ENCODE measurements at regions not wholly inside any gene's neighbourhood (a gene's known extent, or its start where the extent isn't known, plus 50 kb on each side); places are given as distances from the start of the nearest gene placed in this dataset.
"Not testable (repeated sequence)": the region's sequence is repeated elsewhere in the genome, so short reads cannot be mapped to it uniquely, and the experiment has no call there.

DNA sequence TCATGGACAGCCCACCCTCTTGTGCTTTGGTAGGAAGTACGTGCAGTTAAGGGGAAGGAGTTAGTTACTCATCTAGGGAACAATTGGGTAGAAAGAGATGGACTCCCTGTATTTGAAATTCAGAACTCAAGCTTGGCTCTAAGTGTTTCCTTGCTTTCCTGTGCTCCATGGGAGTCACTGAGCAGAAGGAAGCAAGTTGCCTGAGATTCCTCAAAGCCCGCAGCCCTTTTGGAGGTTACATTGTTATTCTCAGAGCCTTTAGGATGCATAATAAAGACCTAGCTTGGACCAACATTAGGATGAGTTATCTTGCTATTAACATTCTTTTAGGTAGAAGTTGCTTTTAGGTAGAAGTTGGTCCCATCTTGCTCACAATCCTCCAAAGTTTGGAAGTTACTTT, 206.4 kb downstream of the ADRA2C start:
- not testable (repeated sequence) for H4K20me1 ChIP-seq (ENCODE audit: insufficient read depth, low read length); H3K36me3 ChIP-seq (replicated peaks; ENCODE audit: insufficient read depth, low read length); H3K27me3 ChIP-seq (replicated peaks; ENCODE audit: insufficient read depth, low read length); H3K4me2 ChIP-seq (ENCODE audit: low read depth, low read length); H3K9ac ChIP-seq (ENCODE audit: low read length); H3K9me3 ChIP-seq (replicated peaks; ENCODE audit: insufficient read depth, low read length); H3K27ac ChIP-seq (ENCODE audit: low read length); H2AFZ ChIP-seq (ENCODE audit: low read length); H3K4me1 ChIP-seq (ENCODE audit: low read length); H3K79me2 ChIP-seq (ENCODE audit: low read length); H3K4me3 ChIP-seq (ENCODE audit: low read length); DNase-seq; H3F3A ChIP-seq (ENCODE audit: insufficient read depth, low read length); H3K9me2 ChIP-seq (replicated peaks; ENCODE audit: insufficient read depth, low read length)

DNA sequence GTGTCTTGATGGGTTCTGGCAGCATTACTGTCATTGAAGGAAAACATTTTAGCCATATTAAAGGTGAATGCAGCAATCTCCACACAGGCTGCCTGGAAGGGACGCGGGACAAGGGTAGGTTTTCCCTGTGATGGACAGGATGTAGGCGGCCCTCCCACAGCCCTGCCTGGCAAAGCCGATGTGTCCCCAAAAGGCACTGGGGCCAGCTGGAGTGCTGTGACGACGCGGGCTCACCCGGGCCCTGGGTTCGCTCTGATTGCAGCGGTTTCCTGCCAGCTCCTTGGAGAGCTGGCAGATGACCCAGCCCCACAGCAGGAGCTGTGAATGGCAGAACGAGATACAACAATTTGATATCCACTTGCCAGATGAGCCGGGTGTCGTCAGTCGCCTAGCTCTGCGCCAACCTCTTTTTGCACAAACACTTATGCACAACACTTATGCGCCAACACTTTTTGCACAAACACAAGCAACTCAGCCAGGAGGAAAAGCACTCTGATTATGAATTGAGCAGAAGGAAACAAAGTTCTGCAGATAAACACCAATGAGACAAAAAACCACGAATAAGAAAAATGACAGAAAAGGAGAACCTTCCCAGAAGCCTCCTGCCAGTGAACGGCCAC, 207.5 kb downstream of the ADRA2C start:
- H3K9me2 ChIP-seq (replicated peaks; ENCODE audit: insufficient read depth, low read length); H3K36me3 ChIP-seq (replicated peaks; ENCODE audit: insufficient read depth, low read length); H3F3A ChIP-seq (ENCODE audit: insufficient read depth, low read length); H3K9me3 ChIP-seq (replicated peaks; ENCODE audit: insufficient read depth, low read length); H3K27me3 ChIP-seq (replicated peaks; ENCODE audit: insufficient read depth, low read length); H3K79me2 ChIP-seq (ENCODE audit: low read length); H3K4me3 ChIP-seq (ENCODE audit: low read length); H3K4me2 ChIP-seq (ENCODE audit: low read depth, low read length); H2AFZ ChIP-seq (ENCODE audit: low read length); H3K4me1 ChIP-seq (ENCODE audit: low read length); H4K20me1 ChIP-seq (ENCODE audit: insufficient read depth, low read length); H3K27ac ChIP-seq (ENCODE audit: low read length); DNase-seq; H3K9ac ChIP-seq (ENCODE audit: low read length): not testable (repeated sequence)

DNA sequence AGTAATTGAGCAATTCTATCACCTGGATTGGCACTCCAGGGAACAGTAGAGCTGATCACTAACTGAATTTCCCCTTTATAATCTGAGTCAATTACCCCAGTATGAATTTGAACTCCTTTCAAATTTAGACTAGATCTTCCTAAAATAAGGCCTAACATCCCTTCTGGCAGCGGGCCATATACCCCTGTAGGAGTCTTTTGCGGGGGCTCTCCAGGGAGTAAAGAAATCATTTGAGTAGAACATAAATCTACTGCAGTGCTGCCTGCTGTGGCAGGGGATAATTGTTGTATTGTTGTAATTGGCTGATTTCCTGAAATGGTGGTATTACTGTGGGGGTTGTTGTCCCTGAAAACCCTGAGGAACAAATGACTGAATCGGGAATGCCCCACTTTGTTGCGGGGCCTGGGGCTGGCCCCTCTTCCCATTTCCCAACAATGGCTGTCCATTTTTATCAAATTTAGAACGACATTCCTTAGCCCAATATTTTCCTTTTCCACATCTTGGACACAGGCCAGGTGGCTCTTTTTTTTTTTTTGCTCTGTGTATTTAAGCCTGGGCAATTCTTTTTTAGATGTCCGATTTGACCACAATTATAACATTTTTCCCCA, 217.4 kb downstream of the ADRA2C start:
- DNase-seq; H3K27ac ChIP-seq (ENCODE audit: low read length): not testable (repeated sequence)

DNA sequence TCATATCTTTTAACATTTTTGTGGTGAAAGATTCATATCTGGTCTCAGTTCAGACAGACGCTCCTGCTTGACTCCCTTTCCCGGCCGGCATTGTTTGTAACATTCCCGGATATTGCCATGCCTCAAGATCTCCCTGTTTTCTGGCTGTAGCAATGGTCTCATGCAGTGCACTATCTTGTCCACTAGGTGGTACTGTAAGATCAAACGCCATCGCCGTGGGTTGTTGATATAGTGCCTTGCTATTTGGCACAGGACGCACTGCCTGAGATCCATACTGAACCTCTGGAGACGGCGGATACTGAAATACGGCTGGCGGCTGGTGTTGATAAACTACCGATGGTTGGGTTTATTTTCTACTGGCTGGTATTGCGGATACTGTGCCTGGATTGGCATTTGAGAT, 218.6 kb downstream of the ADRA2C start:
- H3K4me2 ChIP-seq (ENCODE audit: low read depth, low read length); H3K36me3 ChIP-seq (replicated peaks; ENCODE audit: insufficient read depth, low read length): not testable (repeated sequence)

More for the DNA sequence above, 217.4 kb downstream of the ADRA2C start:
- not testable (repeated sequence) for H4K20me1 ChIP-seq (ENCODE audit: insufficient read depth, low read length); H3K4me3 ChIP-seq (ENCODE audit: low read length); H2AFZ ChIP-seq (ENCODE audit: low read length); H3K9ac ChIP-seq (ENCODE audit: low read length); H3F3A ChIP-seq (ENCODE audit: insufficient read depth, low read length); H3K79me2 ChIP-seq (ENCODE audit: low read length); H3K27me3 ChIP-seq (replicated peaks; ENCODE audit: insufficient read depth, low read length); H3K4me1 ChIP-seq (ENCODE audit: low read length); H3K36me3 ChIP-seq (replicated peaks; ENCODE audit: insufficient read depth, low read length); H3K9me3 ChIP-seq (replicated peaks; ENCODE audit: insufficient read depth, low read length); H3K9me2 ChIP-seq (replicated peaks; ENCODE audit: insufficient read depth, low read length); H3K4me2 ChIP-seq (ENCODE audit: low read depth, low read length)

DNA sequence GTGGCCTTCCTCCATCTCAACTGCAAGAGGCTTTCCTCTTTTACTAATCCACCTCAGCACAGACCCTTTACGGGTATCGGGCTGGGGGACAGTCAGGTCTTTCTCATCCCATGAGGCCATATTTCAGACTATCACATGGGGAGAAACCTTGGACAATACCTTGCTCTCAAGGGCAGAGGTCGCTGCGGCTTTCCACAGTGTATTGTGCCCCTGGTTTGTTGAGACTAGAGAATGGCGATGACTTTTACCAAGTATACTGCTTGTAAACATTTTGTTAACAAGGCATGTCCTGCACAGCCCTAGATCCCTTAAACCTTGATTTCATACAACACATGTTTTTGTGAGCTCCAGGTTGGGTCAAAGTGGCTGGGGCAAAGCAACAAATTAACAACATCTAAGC, 220.2 kb downstream of the ADRA2C start:
- H3K4me2 ChIP-seq (ENCODE audit: low read depth, low read length); H3K9me2 ChIP-seq (replicated peaks; ENCODE audit: insufficient read depth, low read length); H3K27me3 ChIP-seq (replicated peaks; ENCODE audit: insufficient read depth, low read length); H3K4me3 ChIP-seq (ENCODE audit: low read length); H3K4me1 ChIP-seq (ENCODE audit: low read length); H3K79me2 ChIP-seq (ENCODE audit: low read length); H3K36me3 ChIP-seq (replicated peaks; ENCODE audit: insufficient read depth, low read length); H3K9me3 ChIP-seq (replicated peaks; ENCODE audit: insufficient read depth, low read length); H3F3A ChIP-seq (ENCODE audit: insufficient read depth, low read length); H3K27ac ChIP-seq (ENCODE audit: low read length); H4K20me1 ChIP-seq (ENCODE audit: insufficient read depth, low read length); H3K9ac ChIP-seq (ENCODE audit: low read length); H2AFZ ChIP-seq (ENCODE audit: low read length); DNase-seq: not testable (repeated sequence)

More for the DNA sequence above, 218.6 kb downstream of the ADRA2C start:
- not testable (repeated sequence) for H3K79me2 ChIP-seq (ENCODE audit: low read length); H3K9me2 ChIP-seq (replicated peaks; ENCODE audit: insufficient read depth, low read length); H3F3A ChIP-seq (ENCODE audit: insufficient read depth, low read length); DNase-seq; H3K27me3 ChIP-seq (replicated peaks; ENCODE audit: insufficient read depth, low read length); H3K27ac ChIP-seq (ENCODE audit: low read length); H3K4me1 ChIP-seq (ENCODE audit: low read length); H3K9ac ChIP-seq (ENCODE audit: low read length); H2AFZ ChIP-seq (ENCODE audit: low read length); H4K20me1 ChIP-seq (ENCODE audit: insufficient read depth, low read length); H3K4me3 ChIP-seq (ENCODE audit: low read length); H3K9me3 ChIP-seq (replicated peaks; ENCODE audit: insufficient read depth, low read length)

DNA sequence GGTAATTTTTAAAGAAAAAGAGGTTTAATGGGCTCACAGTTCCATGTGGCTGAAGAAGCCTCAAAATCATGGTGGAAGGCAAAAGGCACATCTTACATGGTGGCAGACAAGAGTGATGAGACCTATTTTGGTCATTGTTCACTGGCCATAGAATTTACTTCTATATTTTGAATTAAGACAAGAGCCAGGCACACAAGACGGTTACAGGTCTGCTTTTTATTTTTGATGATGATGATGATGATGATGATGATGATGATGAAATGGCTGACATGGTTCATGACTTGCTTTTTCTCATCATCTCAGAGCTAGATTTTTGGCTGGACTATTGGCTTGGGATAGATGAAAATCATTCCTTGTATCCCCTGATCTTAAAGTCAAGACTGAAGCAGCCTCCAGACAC, 229.3 kb downstream of the OTOP1 start:
- H3K27me3 ChIP-seq (replicated peaks; ENCODE audit: insufficient read depth, low read length); H4K20me1 ChIP-seq (ENCODE audit: insufficient read depth, low read length); H3K9me3 ChIP-seq (replicated peaks; ENCODE audit: insufficient read depth, low read length); H3K4me2 ChIP-seq (ENCODE audit: low read depth, low read length); H3K27ac ChIP-seq (ENCODE audit: low read length); H3K9ac ChIP-seq (ENCODE audit: low read length); H2AFZ ChIP-seq (ENCODE audit: low read length); DNase-seq; H3K36me3 ChIP-seq (replicated peaks; ENCODE audit: insufficient read depth, low read length); H3F3A ChIP-seq (ENCODE audit: insufficient read depth, low read length); H3K4me3 ChIP-seq (ENCODE audit: low read length); H3K9me2 ChIP-seq (replicated peaks; ENCODE audit: insufficient read depth, low read length); H3K79me2 ChIP-seq (ENCODE audit: low read length); H3K4me1 ChIP-seq (ENCODE audit: low read length): not testable (repeated sequence)

DNA sequence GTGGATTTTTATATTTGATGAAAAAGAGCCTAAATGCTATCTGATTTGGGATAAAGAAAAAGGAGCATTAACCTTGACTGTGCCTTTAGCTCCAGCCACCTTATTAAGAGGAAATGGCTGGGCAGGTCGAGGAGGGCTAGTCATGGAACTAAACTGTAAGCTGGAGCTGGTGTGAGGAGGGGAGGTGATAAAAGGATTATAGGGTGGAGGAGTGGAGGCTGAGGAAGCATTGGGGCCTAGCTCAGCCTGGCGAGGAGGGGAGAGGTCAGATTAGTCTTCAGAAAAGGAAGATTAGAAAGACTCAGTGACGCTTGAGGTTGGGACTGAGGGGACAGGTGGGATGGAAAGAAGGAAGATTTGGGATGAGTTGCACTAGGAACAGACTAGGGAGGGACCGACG, 222.7 kb downstream of the OTOP1 start:
- not testable (repeated sequence) for H3K27ac ChIP-seq (ENCODE audit: low read length); H2AFZ ChIP-seq (ENCODE audit: low read length); H3K4me2 ChIP-seq (ENCODE audit: low read depth, low read length); DNase-seq; H4K20me1 ChIP-seq (ENCODE audit: insufficient read depth, low read length); H3K79me2 ChIP-seq (ENCODE audit: low read length); H3K4me1 ChIP-seq (ENCODE audit: low read length); H3F3A ChIP-seq (ENCODE audit: insufficient read depth, low read length); H3K9me3 ChIP-seq (replicated peaks; ENCODE audit: insufficient read depth, low read length); H3K36me3 ChIP-seq (replicated peaks; ENCODE audit: insufficient read depth, low read length); H3K9ac ChIP-seq (ENCODE audit: low read length); H3K27me3 ChIP-seq (replicated peaks; ENCODE audit: insufficient read depth, low read length); H3K9me2 ChIP-seq (replicated peaks; ENCODE audit: insufficient read depth, low read length); H3K4me3 ChIP-seq (ENCODE audit: low read length)

DNA sequence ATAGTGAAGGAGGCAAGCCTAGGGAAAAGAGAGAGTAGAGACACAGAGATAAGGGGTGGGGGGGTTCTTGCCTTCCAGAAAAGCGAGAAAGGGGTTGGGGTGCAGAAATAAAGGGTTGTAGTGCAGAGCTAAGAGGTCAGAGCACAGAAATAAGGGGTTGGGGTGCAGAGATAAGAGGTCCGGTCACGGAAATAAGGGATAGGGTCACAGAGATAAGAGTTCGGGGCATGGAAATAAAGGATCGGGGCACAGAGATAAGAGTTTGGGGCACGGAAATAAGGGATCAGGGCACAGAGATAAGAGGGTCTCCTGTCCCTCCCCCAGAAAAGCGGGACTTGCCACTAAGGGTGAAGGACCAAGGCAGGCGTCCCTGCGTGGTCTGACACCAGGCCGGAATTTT, 222.0 kb downstream of the OTOP1 start:
- DNase-seq; H3K36me3 ChIP-seq (replicated peaks; ENCODE audit: insufficient read depth, low read length): not testable (repeated sequence)

More for the DNA sequence above, 222.0 kb downstream of the OTOP1 start:
- H3K4me3 ChIP-seq (ENCODE audit: low read length); H3K27me3 ChIP-seq (replicated peaks; ENCODE audit: insufficient read depth, low read length); H3K79me2 ChIP-seq (ENCODE audit: low read length); H3K9me3 ChIP-seq (replicated peaks; ENCODE audit: insufficient read depth, low read length); H3K4me2 ChIP-seq (ENCODE audit: low read depth, low read length); H4K20me1 ChIP-seq (ENCODE audit: insufficient read depth, low read length); H3K27ac ChIP-seq (ENCODE audit: low read length); H3K4me1 ChIP-seq (ENCODE audit: low read length); H3K9me2 ChIP-seq (replicated peaks; ENCODE audit: insufficient read depth, low read length); H3K9ac ChIP-seq (ENCODE audit: low read length); H3F3A ChIP-seq (ENCODE audit: insufficient read depth, low read length); H2AFZ ChIP-seq (ENCODE audit: low read length): not testable (repeated sequence)
